Caki2 (cell line): ENCODE measurements at regions not wholly inside any gene's neighbourhood (a gene's known extent, or its start where the extent isn't known, plus 50 kb on each side); places are given as distances from the start of the nearest gene placed in this dataset.

Experiments used
- DNase-seq: peaks from one replicate; pipeline ENCODE4 v3.0.0-alpha.2; 2015; ENCODE audit warnings: low read depth
- in situ Hi-C: cut with HindIII; loops from 2 replicates; pipeline ENCODE4 v1.10.0; 2016; ENCODE audit warnings: low sequenced_read_pairs, low pct_unique_long_range_greater_than_20kb, mixed read lengths

DNA sequence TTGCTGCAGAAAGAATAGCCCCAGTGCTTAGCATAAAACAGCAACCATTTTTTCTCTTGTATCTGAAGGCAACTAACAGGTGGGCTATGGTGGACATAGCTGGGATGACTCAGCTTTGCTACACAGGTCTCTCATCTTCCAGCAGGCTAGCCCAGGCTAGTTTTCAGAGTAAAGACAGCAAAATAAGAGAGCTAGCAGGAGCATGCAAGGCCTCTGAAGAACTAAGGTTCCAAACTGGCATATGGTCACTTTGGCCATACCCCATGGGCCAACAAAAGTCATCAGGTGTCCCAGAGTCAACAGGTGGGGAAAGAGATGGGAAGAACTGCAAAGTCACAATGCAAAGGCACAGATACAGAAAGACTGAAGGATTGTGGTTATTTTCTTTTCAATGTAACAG lies 571.6 kb upstream of the MGMT start:
- in situ Hi-C loops: no loop called here
- DNase-seq: no peak

DNA sequence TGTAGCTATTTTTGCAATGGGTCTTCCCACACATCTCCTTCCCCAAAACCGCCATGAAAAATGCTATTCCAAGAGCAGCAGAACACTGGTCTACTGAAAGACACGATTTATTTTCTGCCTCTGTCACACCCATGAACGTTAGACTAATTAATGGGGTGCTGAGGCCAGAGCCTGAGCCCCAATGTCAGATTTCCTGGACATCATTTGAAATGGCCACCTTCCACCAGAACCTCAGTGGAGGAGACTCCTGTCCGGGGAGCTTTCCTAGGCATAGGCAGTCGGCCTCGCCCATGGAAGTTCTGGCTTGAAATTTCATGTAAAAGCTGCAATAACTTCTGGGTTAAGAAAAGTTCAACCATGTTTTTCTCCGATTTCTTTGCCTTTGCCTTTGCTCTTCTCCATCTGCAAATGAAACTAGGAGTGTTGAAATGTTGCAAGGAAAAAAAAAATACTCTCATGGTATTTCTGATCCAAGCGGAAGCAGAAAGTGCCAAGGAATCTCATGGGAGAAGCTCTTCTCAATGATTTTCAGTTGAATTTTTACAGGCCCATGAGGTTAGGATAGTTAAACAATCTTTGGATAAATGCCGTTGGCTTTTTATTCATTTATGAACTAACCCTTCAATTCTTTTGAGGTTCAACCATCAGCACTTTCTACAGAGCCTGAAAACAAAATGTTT lies 570.8 kb upstream of the MGMT start:
- in situ Hi-C loops: no loop called here
- DNase-seq: no peak

DNA sequence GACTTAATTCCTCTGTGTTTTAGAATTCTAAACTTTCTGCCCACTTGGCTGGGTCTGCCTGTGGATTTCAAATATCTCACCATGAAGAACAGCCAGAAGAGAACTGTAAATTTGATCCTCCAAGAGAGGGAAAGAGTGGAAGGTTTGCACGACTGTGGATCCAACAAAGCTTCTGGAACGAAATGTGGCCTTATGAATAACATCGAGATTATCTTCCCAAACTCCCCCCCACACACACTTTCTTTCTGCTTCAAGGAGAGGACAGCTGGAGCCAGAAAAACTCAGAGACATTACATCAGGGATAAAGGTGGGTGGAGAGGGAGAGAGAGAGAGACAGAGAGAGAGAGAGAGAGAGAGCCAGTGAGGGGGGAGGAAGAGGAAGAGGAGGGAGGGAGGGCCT lies 570.1 kb upstream of the MGMT start:
- in situ Hi-C loops: no loop called here
- no peak for DNase-seq

DNA sequence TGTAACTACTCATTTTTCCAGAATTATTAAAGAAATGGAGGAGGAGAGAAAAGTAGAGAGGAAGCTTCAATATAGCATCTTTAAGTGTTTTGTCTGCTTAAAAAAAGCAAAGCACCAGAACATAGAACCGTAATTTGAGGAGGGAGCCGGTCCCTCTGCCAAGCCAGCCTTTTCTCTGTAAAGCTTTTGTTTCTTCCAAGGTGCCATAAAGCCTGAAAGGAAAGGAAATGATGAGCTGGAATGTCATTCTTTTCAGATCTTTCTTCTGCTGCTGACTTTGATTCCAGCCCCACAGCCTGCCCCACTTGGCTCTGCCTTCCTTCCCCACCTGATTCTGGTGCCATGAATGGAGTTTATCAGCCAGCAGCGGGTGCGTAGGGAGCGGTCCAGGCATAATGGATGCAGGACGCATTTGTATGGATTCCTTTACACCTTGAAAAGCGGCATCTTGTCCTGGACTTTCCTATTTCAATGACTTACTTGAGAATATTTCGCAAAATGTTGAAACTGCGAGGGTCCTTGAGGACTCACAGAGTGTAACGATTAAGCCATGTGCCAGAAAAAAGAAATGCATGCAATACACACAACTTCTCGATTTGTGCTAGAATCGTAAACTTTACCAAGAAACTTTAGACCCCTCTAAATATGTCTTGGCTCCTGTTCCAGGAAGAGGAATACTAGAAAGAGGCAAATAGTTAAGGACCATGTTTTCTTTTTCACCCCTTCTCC lies 569.5 kb upstream of the MGMT start:
- in situ Hi-C loops: no loop called here
- DNase-seq: no peak

DNA sequence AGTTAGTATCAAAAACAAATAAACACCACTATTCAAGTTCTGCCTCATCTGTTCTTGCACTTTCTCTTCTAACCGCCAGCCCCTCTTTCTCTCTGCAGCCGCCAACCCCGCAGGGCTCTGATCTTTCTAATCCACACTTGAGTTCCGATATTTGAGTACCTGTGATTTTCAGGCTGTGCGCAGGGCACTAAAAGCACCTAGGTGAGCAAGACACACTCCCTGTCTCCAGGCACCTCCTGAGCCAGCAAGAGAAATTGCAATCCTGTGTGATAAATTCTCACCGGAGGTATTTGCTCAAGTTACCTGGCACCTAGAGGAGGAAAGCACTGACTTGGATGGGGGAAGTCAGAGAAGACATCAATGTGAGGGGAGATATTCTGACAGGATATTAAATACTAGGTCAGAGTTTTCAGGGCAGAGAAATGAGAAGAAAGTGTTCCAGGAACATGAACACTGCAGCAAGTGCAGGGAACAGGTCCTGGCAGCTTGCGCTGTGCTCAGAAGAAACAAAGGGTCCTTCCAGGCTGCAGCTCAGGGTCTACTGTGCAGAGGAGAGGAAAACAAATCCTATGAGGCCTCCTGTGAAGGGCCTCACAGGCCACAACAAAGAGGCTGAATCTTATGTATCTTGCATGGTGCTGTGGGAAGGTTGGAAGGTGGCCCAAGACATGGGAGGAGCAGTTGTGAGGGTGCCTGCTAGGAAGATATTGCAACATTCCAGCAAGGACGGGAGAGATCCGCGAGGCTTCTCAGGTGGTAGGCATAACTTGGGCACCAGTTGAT lies 568.7 kb upstream of the MGMT start:
- in situ Hi-C loops: no loop called here
- DNase-seq: no peak

DNA sequence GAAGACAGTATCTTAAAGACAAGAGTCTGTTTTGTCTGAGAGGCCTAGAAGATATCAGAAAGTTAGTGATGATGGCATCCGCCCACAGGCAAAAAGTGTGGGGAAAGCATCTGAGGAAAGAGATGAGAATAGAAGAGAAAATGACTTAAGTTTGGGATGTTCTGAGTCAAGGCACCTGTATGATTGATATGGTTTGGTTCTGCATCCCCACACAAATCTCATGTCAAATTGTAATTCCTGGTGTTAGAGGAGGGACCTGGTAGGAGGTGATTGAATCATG lies 568.2 kb upstream of the MGMT start:
- no peak for DNase-seq
- in situ Hi-C loops: no loop called here

DNA sequence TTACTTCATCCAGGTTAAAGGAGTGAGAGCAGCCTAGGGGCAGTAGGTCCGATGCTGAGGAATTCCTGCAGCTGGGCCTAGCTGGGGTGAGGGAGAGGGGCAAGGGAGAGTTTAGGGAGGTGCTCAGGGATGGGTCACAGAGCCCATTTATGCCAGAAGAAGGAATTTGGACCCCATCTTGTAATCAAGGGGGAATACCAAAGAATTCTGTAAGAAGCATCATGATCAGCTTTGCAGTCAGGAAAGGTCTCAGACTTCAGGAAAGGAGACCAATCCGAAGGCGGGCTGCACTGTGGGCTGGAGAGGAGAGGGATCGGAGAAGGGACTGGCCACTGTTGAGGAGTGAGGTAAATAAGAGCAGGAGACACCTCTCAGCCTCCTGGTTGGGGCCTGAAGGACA lies 566.6 kb upstream of the MGMT start:
- DNase-seq: no peak
- in situ Hi-C loops: no loop called here

DNA sequence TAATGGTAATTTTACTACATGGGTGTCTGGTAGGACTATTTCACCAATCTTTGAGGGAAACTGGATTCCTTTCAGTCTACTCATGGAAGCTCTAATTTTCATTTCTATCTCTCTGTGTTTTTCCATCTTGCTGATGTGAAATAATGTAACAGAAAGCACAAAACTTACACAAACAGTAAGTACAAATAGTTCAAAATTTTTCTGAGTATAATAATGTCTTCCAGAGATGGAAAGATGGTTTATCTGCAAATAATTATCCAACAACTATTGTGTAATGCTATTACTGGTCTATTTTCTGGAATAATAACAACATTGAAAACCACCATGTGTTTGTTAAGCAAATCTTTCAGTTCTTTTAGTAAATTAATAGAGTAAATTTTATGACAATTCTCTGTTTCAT lies 565.8 kb upstream of the MGMT start:
- DNase-seq: no peak
- in situ Hi-C loops: no loop called here

DNA sequence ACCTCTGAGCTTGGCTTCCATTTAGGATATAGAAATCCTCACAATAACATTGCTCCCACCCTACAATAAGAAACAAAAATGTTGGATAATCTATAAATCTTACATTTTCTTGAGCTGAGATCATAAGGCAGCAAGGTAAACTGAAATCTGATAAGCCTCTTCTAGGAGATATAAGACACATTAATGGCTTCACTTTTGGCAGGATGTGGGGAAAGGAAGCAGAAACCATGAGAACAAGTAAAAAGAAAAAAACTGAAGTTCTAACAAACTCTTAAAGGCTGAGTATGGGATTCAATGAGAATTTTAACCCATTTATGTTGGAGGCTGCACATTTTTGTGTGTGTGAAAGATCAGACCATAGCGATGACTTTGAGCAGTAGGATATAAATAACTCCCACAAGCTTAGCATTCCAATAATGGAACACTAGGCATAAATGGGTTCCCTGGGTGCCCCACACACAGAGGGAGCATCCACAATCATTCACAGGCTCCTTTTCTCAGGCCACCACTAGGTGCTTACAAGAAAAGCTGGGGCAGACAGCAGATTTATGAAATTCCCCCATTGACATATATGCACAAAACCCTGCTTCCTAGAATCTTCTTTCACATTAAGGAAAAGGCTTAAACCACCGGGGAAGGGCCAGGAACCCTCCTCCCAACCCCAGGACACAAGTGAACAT lies 564.9 kb upstream of the MGMT start:
- in situ Hi-C loops: no loop called here
- DNase-seq: no peak

DNA sequence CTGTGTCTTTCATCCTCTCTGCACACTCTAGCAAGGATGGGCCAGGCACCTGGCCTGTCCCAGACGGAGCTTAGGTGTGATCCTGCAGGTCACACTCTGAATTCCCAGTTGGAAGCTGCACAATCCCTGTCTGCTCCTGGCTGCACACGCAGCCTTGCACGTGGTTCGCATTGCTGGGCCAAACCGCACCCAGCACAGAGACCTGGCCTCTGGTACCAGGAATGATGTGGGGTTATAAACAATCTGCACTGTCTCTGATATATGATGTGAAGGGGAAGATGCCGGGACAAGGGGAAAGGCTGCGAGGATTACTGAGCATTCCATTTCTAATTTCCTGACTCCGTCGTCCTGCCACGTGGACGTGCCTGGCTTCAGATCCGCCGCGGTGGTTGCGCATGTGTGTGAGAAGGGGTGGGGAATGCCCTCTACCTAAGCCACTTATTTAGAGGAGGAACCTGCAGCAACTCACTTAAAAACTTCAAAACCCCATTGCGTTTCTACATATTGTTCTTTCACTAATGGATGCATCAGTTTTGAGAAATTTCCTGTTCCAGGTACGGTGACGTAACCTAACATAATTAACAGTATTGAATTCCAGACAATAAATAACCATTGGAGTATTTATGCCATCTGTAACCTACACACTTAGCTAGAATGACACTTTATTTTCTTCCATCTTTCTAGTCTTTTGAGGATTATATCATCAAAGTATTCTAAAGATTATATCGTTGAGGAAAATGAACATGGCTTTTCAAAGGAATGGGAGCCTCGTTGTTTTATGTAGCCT lies 559.7 kb upstream of the MGMT start:
- in situ Hi-C loops: no loop called here
- DNase-seq: no peak

DNA sequence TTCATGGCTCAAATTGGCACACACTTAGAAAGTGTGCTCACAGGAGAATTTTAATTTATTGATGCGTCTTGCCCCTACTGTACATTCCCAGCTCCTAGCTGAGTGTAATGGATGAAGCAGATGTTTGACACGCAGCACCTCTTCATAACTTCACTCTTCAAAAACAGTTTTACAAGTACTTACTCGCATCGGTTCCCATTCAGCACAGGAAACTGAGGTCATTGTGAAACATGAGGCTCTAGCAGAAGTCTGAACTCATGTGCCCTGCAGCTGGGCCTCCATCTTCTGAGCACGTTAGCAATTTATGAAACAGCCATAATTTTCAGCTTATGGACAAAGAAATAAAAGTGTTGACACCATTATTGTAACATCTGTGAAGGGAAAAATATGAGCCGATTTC lies 558.9 kb upstream of the MGMT start:
- DNase-seq: no peak
- in situ Hi-C loops: no loop called here

DNA sequence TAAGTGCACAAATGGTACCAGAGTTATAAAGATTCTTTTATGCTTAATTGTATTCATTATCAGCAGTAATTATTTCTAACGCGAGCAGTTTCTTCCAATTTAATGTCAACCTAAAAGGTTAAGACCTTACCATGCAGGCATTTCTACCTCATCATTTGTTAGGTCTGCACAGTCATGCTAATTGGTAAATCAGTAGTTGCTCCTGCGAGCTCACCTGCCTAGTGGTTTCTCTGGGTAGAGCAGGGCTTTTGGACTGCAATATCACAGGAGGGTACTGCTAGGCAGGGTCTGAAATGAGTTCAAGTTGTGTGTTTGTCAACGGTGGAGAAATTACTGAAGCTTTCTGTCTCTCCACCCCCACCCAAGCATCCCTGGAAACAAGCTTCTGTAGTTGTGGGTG lies 558.5 kb upstream of the MGMT start:
- no peak for DNase-seq
- in situ Hi-C loops: no loop called here

DNA sequence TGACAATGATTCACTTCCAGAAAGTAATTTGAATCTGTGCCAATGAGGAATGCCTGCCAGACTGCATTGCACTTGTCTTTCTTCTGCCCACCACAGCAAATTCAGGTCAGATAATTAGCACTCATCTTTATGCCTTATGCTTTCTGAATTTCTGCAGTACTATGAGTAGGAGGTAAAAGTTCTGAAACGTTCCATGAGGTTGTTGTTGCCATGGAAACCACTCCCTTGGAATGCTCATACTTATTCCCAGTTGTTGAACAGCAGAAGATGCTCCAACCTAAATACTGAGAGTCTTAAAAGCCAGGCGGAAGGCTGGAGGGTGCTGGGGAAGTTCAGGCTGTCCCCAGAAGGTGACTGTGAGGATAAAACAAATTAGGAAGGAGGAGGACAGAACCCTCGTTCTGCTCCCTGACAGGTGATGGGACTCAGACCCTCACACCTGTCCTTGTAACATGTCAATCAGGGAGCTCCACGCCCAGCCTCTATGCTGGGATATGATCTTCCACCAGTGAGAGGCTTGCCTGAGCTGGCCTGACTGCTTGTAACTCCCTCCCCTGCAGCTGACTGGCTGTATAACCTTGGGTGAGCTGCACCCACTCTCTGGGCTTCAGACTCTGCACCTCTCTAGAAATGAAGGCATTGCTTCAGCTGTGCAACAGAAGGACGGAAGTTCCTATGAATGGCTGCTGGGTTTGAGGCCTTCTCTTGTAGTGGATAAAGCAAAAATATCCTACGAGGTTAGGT lies 554.3 kb upstream of the MGMT start:
- DNase-seq: no peak
- in situ Hi-C loops: no loop called here

DNA sequence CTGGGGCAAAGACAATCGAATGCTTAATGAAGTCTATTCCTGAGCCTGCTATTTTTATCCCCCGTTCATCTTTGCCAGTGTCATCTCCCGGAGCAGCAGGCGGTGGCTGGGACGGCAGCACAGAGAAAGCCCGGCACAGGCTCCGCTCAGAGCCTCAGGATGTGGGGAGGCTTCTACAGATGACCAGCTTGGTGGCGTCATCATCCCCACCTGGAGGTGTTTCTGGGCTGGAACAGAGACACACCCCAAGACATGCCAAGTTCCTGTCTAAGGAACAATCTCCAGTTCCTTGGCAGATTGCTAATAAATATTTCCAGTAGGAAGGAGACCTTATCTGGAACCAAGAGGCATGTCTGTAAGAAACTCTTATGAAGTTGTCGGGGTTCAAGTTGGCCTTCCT lies 552.4 kb upstream of the MGMT start:
- DNase-seq: no peak
- in situ Hi-C loops: no loop called here

DNA sequence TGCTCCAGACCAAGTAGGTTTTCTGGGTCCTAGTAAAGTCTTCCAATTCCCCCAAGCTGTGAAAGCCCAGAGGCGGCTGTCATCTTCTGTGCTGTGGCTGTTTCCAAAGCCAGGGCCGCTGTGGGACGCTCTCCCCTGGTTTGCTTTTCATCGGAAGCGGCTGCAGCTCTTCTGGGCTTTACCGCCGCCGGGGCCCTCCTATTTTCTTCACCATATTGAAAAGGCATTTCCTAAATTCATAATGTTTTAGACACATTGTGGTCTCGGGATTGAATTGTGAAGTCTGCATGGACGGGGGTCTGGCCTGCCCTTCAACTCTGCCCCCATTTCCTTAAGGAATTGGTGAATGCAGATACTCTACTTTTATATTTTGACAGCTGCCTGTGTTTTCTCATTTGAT lies 551.4 kb upstream of the MGMT start:
- in situ Hi-C loops: no loop called here
- no peak for DNase-seq

DNA sequence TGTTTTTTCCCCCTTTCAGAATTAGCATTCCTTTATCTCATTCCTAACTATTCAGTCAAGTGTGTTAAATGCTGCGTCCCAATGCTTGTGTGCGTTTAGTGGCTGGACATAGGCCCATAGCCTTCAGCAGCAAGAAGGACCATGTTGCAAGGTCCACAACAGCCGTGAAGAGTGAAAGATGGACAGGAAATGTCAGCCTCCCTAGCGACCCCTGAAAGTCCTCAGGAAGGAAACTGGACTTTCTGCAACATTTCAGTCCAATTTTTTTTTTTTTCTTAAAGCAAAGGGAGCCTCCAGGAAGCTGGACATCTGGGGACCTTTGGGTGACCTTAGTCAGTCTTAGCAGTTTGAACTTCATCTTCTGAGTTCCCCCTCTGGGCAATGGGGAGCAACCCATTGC lies 550.7 kb upstream of the MGMT start:
- in situ Hi-C loops: no loop called here
- DNase-seq: no peak

DNA sequence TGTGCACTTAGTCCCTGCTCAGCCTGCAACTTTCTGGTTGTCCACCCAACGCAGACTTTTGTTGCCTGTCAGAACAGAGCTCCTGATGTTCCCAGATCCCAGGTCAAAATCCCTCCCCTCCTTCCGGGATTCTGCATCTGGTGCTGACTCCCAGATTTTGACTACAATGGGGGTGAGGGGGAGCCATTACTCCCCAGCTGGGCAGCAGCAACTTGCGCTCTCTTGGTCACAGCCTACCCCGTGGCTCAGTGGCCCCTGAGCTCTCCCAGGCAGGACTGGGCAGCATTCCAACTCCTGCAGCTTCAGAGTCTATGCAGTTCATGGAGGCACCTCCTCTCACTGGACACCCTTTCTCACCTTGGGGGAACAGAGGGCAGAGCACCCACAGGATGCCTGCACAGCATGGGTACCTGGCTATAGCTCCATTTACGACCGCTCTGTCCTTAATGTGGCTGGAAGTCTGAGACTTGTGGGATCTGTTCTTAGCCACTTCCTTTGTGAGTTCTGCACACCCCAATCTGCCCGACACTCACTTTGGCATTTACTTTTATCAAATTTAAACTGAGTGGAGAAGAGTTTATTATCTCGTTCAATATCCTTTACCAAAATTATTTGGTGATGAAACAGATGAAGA lies 545.5 kb upstream of the MGMT start:
- no peak for DNase-seq
- in situ Hi-C loops: no loop called here
